Colonic mucosa (tissue), 4 donors: ENCODE measurements at regions not wholly inside any gene's neighbourhood (a gene's known extent, or its start where the extent isn't known, plus 50 kb on each side); places are given as distances from the start of the nearest gene placed in this dataset.

Experiments
- DNase-seq: peaks from one replicate; pipeline ENCODE4 v3.0.0-alpha.2; 2020
- H3K27ac ChIP-seq: fragments of 200-600 bp; one replicate; pipeline ENCODE4 v1.8.0; 2021
- H3K27me3 ChIP-seq: fragments of 200-600 bp; one replicate; pipeline ENCODE4 v1.8.0; 2021
- H3K36me3 ChIP-seq: fragments of 200-600 bp; one replicate; pipeline ENCODE4 v1.8.0; 2021
- H3K4me1 ChIP-seq: fragments of 200-600 bp; one replicate; pipeline ENCODE4 v1.8.0; 2021; ENCODE audit warnings: mild to moderate bottlenecking
- H3K4me3 ChIP-seq: fragments of 200-600 bp; one replicate; pipeline ENCODE4 v1.8.0; 2021
- H3K9ac ChIP-seq, 2 donors: one replicate each; pipeline ENCODE4 v1.7.0; 2013; ENCODE audit warnings: control low read depth in 2 of 2, low read depth in 2 of 2, low read length in 2 of 2
- H3K9me3 ChIP-seq: fragments of 200-600 bp; one replicate; pipeline ENCODE4 v1.8.0; 2021
- CTCF ChIP-seq: fragments of 200-600 bp; IDR thresholded peaks from one replicate; pipeline ENCODE4 v1.8.0; 2022; ENCODE audit warnings: antibody characterized with exemption, mild to moderate bottlenecking
- intact Hi-C: fragments of 100-400 bp; cut with DNase I; formaldehyde crosslinking; loops from one replicate; pipeline ENCODE4 v1.14.1; 2022
- donor health status: healthy.
- donor health status: DM: no; HTN: no; CAD: no.
- donor health status: DM: no; HTN: no; CAD: no.

- DNase-seq = no peak
- H3K27ac ChIP-seq = no peak overlapping the region
- no peaks in the 10 kb centered on the region for H3K9me3 ChIP-seq
- H3K27me3 ChIP-seq = no peaks in the 10 kb centered on the region
- no peaks in the 10 kb centered on the region for H3K36me3 ChIP-seq
- no peaks in the 10 kb centered on the region for H3K4me1 ChIP-seq
- no peak overlapping the region for H3K9ac ChIP-seq
- TF ChIP-seq CTCF = no peak
- no peak overlapping the region for H3K4me3 ChIP-seq
- intact Hi-C loops = no loop called here
These were observed 887.9 kb upstream of the FAM98A start for GRCh38 chr2:34486965-34487364.

- no peaks in the 10 kb centered on the region for H3K9me3 ChIP-seq
- no peak overlapping the region for H3K4me3 ChIP-seq
- no peaks in the 10 kb centered on the region for H3K27me3 ChIP-seq
- H3K4me1 ChIP-seq = no peaks in the 10 kb centered on the region
- intact Hi-C loops = no loop called here
- TF ChIP-seq CTCF = no peak
- DNase-seq = no peak
- no peak overlapping the region for H3K9ac ChIP-seq
- no peaks in the 10 kb centered on the region for H3K36me3 ChIP-seq
- H3K27ac ChIP-seq = no peak overlapping the region
These were observed 882.4 kb upstream of the FAM98A start for GRCh38 chr2:34481542-34481941.

GRCh38 chr2:34480366-34480765 lies 881.3 kb upstream of the FAM98A start:
- no peak for TF ChIP-seq CTCF
- no peaks in the 10 kb centered on the region for H3K9me3 ChIP-seq

GRCh38 chr2:34475156-34475555 lies 876.1 kb upstream of the FAM98A start:
- H3K36me3 ChIP-seq = no peaks in the 10 kb centered on the region
- no peaks in the 10 kb centered on the region for H3K4me1 ChIP-seq
- no peaks in the 10 kb centered on the region for H3K27me3 ChIP-seq
- H3K4me3 ChIP-seq = no peak overlapping the region
- H3K9ac ChIP-seq = no peak overlapping the region
- no peak overlapping the region for H3K27ac ChIP-seq
- no peak for DNase-seq
- TF ChIP-seq CTCF = no peak
- intact Hi-C loops = no loop called here
- no peaks in the 10 kb centered on the region for H3K9me3 ChIP-seq

More at GRCh38 chr2:34480366-34480765, 881.3 kb upstream of the FAM98A start:
- Histone ChIP-seq H3K4me1 (no peaks in the 10 kb centered on the region), H3K36me3 (no peaks in the 10 kb centered on the region), H3K9ac (no peak overlapping the region), H3K27me3 (no peaks in the 10 kb centered on the region), H3K27ac (no peak overlapping the region), H3K4me3 (no peak overlapping the region)
- intact Hi-C loops = no loop called here
- DNase-seq = no peak

GRCh38 chr2:34474646-34475045 lies 875.5 kb upstream of the FAM98A start:
- H3K27ac ChIP-seq = no peak overlapping the region
- DNase-seq = no peak
- no peaks in the 10 kb centered on the region for H3K36me3 ChIP-seq
- TF ChIP-seq CTCF = no peak
- intact Hi-C loops = no loop called here
- no peak overlapping the region for H3K9ac ChIP-seq
- H3K27me3 ChIP-seq = no peaks in the 10 kb centered on the region
- no peaks in the 10 kb centered on the region for H3K4me1 ChIP-seq
- H3K9me3 ChIP-seq = no peaks in the 10 kb centered on the region
- no peak overlapping the region for H3K4me3 ChIP-seq

DNA sequence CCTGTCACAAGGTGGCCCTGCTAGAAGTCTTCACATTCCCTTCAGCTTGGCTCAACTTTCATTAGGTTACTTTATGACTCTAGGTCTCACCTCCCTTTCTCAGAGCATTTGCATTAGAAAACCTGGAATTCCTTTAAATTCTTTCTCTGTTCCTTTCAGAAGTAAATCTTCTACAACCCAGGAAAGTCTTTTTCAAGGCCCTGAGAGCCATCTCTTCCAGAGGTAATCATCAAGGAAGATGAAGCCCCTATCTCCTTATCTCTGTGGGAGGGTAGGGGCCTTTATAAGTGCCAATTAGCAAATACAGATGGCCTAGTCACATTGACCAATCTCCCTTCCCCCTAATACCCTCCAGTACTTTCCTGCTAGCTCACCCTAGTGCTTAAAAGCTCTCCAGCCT lies 848.0 kb upstream of the FAM98A start:
- TF ChIP-seq CTCF = no peak
- intact Hi-C loops = no loop called here
- Histone ChIP-seq H3K27ac (no peak overlapping the region), H3K27me3 (no peaks in the 10 kb centered on the region), H3K4me3 (no peak overlapping the region), H3K9me3 (no peaks in the 10 kb centered on the region), H3K36me3 (no peaks in the 10 kb centered on the region), H3K9ac (no peak overlapping the region), H3K4me1 (no peaks in the 10 kb centered on the region)
- DNase-seq = no peak
